HL-60 (cell line): ENCODE measurements at regions not wholly inside any gene's neighbourhood (a gene's known extent, or its start where the extent isn't known, plus 50 kb on each side); places are given as distances from the start of the nearest gene placed in this dataset.

Source experiments
- DNase-seq, 2 experiments: peaks; one replicate each; pipeline ENCODE4 v3.0.0-alpha.2; 2010 to 2020; ENCODE audit warnings: low read depth in 1 of 2, low spot score in 1 of 2
- H3K27ac ChIP-seq: fragments of 250-450 bp; sonication (Bioruptor Pico); replicated peaks from 2 replicates; pipeline ENCODE4 v1.5.1; 2020; ENCODE audit warnings: mild to moderate bottlenecking, moderate library complexity
- H3K27me3 ChIP-seq: fragments of 250-450 bp; sonication (Bioruptor Pico); 2 replicates; pipeline ENCODE4 v1.5.1; 2021; ENCODE audit warnings: mild to moderate bottlenecking, moderate library complexity; ENCODE audit not compliant: insufficient read depth, poor library complexity, severe bottlenecking
- H3K4me3 ChIP-seq: replicated peaks from 2 replicates; pipeline ENCODE4 v1.5.1; 2011; ENCODE audit warnings: mild to moderate bottlenecking, control low read depth, low read length; ENCODE audit not compliant: insufficient read depth
- CTCF ChIP-seq: IDR thresholded peaks from one replicate; pipeline ENCODE4 v1.5.1; 2011; ENCODE audit warnings: low read length, control low read depth, inconsistent platforms; ENCODE audit not compliant: insufficient read depth
- GABPA ChIP-seq: IDR thresholded peaks from 2 replicates; pipeline ENCODE4 v1.6.1; 2012; ENCODE audit warnings: low read depth
- POLR2AphosphoS5 ChIP-seq: IDR thresholded peaks from 2 replicates; pipeline ENCODE4 v1.6.1; 2012; ENCODE audit warnings: low read depth
- REST ChIP-seq: IDR thresholded peaks from 2 replicates; pipeline ENCODE4 v1.6.1; 2012; ENCODE audit warnings: low read depth; ENCODE audit not compliant: insufficient replicate concordance
- SPI1 ChIP-seq: IDR thresholded peaks from 2 replicates; pipeline ENCODE4 v1.6.1; 2012; ENCODE audit warnings: low read depth, mild to moderate bottlenecking, borderline replicate concordance

GRCh38 chr14:73792481-73792880 is 59.1 kb upstream of the PTGR2 start:
- H3K27me3 ChIP-seq, result no peaks in the 10 kb centered on the region
- DNase-seq, result no peak
- H3K27ac ChIP-seq, result no peak overlapping the region
- TF ChIP-seq REST, result no peak
- no peak for TF ChIP-seq CTCF
- TF ChIP-seq SPI1, result no peak
- TF ChIP-seq POLR2AphosphoS5, result no peak
- TF ChIP-seq GABPA, result no peak
- no peak overlapping the region for H3K4me3 ChIP-seq

DNA sequence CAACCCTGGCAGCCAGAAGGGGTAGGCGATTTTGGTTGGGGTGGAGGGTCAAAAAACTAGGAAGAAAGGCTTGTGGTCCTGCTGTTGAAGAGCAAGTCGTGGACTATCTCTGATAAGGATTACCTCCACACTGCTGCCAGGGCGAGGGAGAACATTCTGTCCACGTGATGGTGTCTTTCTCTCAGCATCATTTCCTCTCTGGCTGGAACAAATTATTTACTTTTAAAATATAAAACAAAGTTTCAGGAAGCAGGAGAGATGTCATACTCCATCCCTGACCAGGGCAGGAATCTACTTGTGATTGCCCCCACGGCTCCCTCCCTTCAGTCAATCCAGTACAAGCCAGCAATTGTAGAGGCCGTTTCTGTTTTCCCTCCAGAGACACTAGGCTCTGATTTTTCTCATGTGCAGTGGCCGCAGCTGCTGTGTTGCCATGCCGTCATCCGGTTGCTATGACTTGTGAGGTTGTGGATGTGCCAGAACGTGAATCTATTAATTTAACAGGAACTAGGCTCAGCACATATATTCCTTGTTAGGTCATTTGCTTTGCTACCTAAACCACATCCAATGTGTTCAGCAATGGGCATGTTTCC is 61.5 kb upstream of the PTGR2 start:
- no peak for DNase-seq
- Histone ChIP-seq H3K27me3 (no peaks in the 10 kb centered on the region), H3K4me3 (no peak overlapping the region), H3K27ac (no peak overlapping the region)
- no peak for TF ChIP-seq SPI1
- TF ChIP-seq REST, result no peak
- no peak for TF ChIP-seq GABPA

- TF ChIP-seq POLR2AphosphoS5 (no peak), REST (no peak), GABPA (no peak), CTCF (no peak), SPI1 (no peak)
- DNase-seq, result no peak
- H3K4me3 ChIP-seq, result no peak overlapping the region
- H3K27ac ChIP-seq, result no peak overlapping the region
- no peaks in the 10 kb centered on the region for H3K27me3 ChIP-seq
Measured at GRCh38 chr14:73788701-73789551, 62.7 kb upstream of the PTGR2 start.
